ENCODE measurements at regions not wholly inside any gene's neighbourhood (a gene's known extent, or its start where the extent isn't known, plus 50 kb on each side); places are given as distances from the start of the nearest gene placed in this dataset.

GRCh38 chr13:58207501-58207900 is 576.0 kb downstream of the PCDH17 start:
- Histone ChIP-seq H4K20me1 (ENCODE audit: control insufficient read depth, insufficient read depth, low read depth, low read length) (no peaks in the 10 kb centered on the region), H3K9me3 (ENCODE audit: control insufficient read depth, insufficient read depth, low read length) (no peaks in the 10 kb centered on the region), H3K27ac (ENCODE audit: low read depth, low read length) (no peak overlapping the region), H3K36me3 (ENCODE audit: control insufficient read depth, low read length) (no peaks in the 10 kb centered on the region), H3K4me2 (ENCODE audit: low read length) (no peak overlapping the region), H3K27me3 (ENCODE audit: control insufficient read depth, low read length) (no peaks in the 10 kb centered on the region), H3K9me2 (replicated peaks; ENCODE audit: control insufficient read depth, low read length) (no peaks in the 10 kb centered on the region), H3F3A (ENCODE audit: control insufficient read depth, insufficient read depth) (no peaks in the 10 kb centered on the region), H3K4me3 (ENCODE audit: low read length) (no peak overlapping the region), H3K4me1 (ENCODE audit: control insufficient read depth, low read length) (no peaks in the 10 kb centered on the region), H3K79me2 (ENCODE audit: control insufficient read depth, low read length) (no peaks in the 10 kb centered on the region)
- TF ChIP-seq EZH2phosphoT487 (IDR thresholded peaks at IDR 0.05; ENCODE audit: borderline replicate concordance, low read length), result no peak
- TF ChIP-seq, protein P1, sequence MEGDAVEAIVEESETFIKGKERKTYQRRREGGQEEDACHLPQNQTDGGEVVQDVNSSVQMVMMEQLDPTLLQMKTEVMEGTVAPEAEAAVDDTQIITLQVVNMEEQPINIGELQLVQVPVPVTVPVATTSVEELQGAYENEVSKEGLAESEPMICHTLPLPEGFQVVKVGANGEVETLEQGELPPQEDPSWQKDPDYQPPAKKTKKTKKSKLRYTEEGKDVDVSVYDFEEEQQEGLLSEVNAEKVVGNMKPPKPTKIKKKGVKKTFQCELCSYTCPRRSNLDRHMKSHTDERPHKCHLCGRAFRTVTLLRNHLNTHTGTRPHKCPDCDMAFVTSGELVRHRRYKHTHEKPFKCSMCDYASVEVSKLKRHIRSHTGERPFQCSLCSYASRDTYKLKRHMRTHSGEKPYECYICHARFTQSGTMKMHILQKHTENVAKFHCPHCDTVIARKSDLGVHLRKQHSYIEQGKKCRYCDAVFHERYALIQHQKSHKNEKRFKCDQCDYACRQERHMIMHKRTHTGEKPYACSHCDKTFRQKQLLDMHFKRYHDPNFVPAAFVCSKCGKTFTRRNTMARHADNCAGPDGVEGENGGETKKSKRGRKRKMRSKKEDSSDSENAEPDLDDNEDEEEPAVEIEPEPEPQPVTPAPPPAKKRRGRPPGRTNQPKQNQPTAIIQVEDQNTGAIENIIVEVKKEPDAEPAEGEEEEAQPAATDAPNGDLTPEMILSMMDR (IDR thresholded peaks at IDR 0.05; ENCODE audit: low read depth, low read length, poor library complexity, severe bottlenecking), result no peak

GRCh38 chr13:58235454-58235853 is 603.9 kb downstream of the PCDH17 start:
- no peaks in the 10 kb centered on the region for H3K9me2 ChIP-seq (replicated peaks; ENCODE audit: control insufficient read depth, low read length)
- no peak overlapping the region for H3K4me2 ChIP-seq (ENCODE audit: low read length)
- H3K27me3 ChIP-seq (ENCODE audit: control insufficient read depth, low read length), result no peaks in the 10 kb centered on the region
- TF ChIP-seq EZH2phosphoT487 (IDR thresholded peaks at IDR 0.05; ENCODE audit: borderline replicate concordance, low read length), result no peak
- TF ChIP-seq, protein P1 (IDR thresholded peaks at IDR 0.05; ENCODE audit: low read depth, low read length, poor library complexity, severe bottlenecking), result no peak
- no peaks in the 10 kb centered on the region for H4K20me1 ChIP-seq (ENCODE audit: control insufficient read depth, insufficient read depth, low read depth, low read length)
- no peaks in the 10 kb centered on the region for H3K36me3 ChIP-seq (ENCODE audit: control insufficient read depth, low read length)
- H3K4me3 ChIP-seq (ENCODE audit: low read length), result no peak overlapping the region
- H3K79me2 ChIP-seq (ENCODE audit: control insufficient read depth, low read length), result no peaks in the 10 kb centered on the region
- no peaks in the 10 kb centered on the region for H3F3A ChIP-seq (ENCODE audit: control insufficient read depth, insufficient read depth)
- H3K4me1 ChIP-seq (ENCODE audit: control insufficient read depth, low read length), result no peaks in the 10 kb centered on the region
- no peaks in the 10 kb centered on the region for H3K9me3 ChIP-seq (ENCODE audit: control insufficient read depth, insufficient read depth, low read length)
- H3K27ac ChIP-seq (ENCODE audit: low read depth, low read length), result no peak overlapping the region

DNA sequence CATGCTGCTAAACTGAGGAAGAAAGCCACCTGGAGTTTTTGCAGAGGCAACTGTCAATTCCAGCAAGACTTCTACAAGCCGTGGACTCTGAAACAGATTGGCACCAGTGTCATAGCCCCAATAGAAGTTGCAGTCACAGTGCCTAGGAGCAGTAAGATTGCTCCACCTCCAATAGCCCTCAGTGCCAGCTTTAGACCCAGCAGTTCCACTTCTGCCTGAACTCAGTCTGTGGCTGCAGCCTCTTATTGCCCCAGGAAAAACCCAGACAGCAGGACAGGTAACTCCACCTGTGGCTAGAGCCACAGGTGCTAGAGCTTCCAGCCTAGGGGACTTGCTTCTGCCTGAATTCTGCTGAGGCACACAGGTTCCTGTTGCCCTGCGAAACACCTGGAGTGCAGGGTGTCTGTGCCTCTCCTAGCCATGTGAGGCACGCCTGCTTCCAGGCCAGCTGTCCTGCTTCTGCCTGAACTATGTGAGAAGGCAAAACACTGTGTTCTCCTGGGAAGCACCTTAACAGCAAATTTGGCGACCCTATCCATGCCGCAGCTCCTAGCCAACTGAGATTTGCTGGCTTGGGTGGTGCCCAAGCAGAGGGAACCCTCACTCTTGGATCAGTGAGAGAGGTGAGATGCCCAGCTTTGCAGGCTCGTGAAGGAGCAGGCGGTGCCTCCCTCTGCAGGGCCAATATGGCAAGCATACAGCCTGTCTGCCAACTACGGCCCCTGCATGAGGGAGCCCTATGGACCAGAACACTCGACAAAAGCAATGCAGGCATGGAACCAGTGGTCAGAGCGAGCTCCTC is 607.6 kb downstream of the PCDH17 start:
- Histone ChIP-seq H3K4me1 (ENCODE audit: control insufficient read depth, low read length) (no peaks in the 10 kb centered on the region), H3K9me2 (replicated peaks; ENCODE audit: control insufficient read depth, low read length) (no peaks in the 10 kb centered on the region), H3K79me2 (ENCODE audit: control insufficient read depth, low read length) (no peaks in the 10 kb centered on the region), H3K27me3 (ENCODE audit: control insufficient read depth, low read length) (no peaks in the 10 kb centered on the region), H3K4me3 (ENCODE audit: low read length) (no peak overlapping the region), H3K27ac (ENCODE audit: low read depth, low read length) (no peak overlapping the region), H3K4me2 (ENCODE audit: low read length) (no peak overlapping the region), H3K9me3 (ENCODE audit: control insufficient read depth, insufficient read depth, low read length) (no peaks in the 10 kb centered on the region), H3K36me3 (ENCODE audit: control insufficient read depth, low read length) (no peaks in the 10 kb centered on the region), H4K20me1 (ENCODE audit: control insufficient read depth, insufficient read depth, low read depth, low read length) (no peaks in the 10 kb centered on the region), H3F3A (ENCODE audit: control insufficient read depth, insufficient read depth) (no peaks in the 10 kb centered on the region)
- TF ChIP-seq EZH2phosphoT487 (IDR thresholded peaks at IDR 0.05; ENCODE audit: borderline replicate concordance, low read length), result no peak
- TF ChIP-seq, protein P1 (IDR thresholded peaks at IDR 0.05; ENCODE audit: low read depth, low read length, poor library complexity, severe bottlenecking), result no peak

All from DOHH2 (cell line).